ENCODE measurements at regions not wholly inside any gene's neighbourhood (a gene's known extent, or its start where the extent isn't known, plus 50 kb on each side); places are given as distances from the start of the nearest gene placed in this dataset.

- peaks cover 87% of the 10 kb centered on the region for H3K27me3 Mint-ChIP-seq (ENCODE audit: unreplicated experiment)
- TF ChIP-seq CTCF (IDR thresholded peaks at IDR 0.05; ENCODE audit: unreplicated experiment): no peak
- no peaks in the 10 kb centered on the region for H3K9me3 Mint-ChIP-seq (ENCODE audit: low read depth, unreplicated experiment)
- no TSS peak for BruUV-seq (replicated peaks)
- CTCF ChIA-PET: interaction anchor here (0.6 kb wide), 1 partner anchor 530 kb away, joined by 4 read pairs; no protein-coding TSS in a partner anchor
- no peaks in the 10 kb centered on the region for H3K36me3 Mint-ChIP-seq (ENCODE audit: insufficient read depth, unreplicated experiment)
- intact Hi-C loops (cut with micrococcal nuclease; ENCODE audit: unreplicated experiment): no loop called here
- H3K4me1 Mint-ChIP-seq (ENCODE audit: low read depth, unreplicated experiment): no peaks in the 10 kb centered on the region
- no peak overlapping the region for H3K4me3 Mint-ChIP-seq (ENCODE audit: low read depth, unreplicated experiment)
- H3K27ac Mint-ChIP-seq (ENCODE audit: unreplicated experiment): no peak overlapping the region
- DNase-seq: no peak
Observed at GRCh38 chr10:78559661-78560340, 509.0 kb upstream of the ZMIZ1 start.

- CTCF ChIA-PET: no interaction called here
- no peak for DNase-seq
- intact Hi-C loops (cut with micrococcal nuclease; ENCODE audit: unreplicated experiment): no loop called here
- H3K27me3 Mint-ChIP-seq (ENCODE audit: unreplicated experiment): peaks cover 87% of the 10 kb centered on the region
- no TSS peak for BruUV-seq (replicated peaks)
- no peak overlapping the region for H3K4me3 Mint-ChIP-seq (ENCODE audit: low read depth, unreplicated experiment)
- no peaks in the 10 kb centered on the region for H3K4me1 Mint-ChIP-seq (ENCODE audit: low read depth, unreplicated experiment)
- no peaks in the 10 kb centered on the region for H3K36me3 Mint-ChIP-seq (ENCODE audit: insufficient read depth, unreplicated experiment)
- no peak overlapping the region for H3K27ac Mint-ChIP-seq (ENCODE audit: unreplicated experiment)
- TF ChIP-seq CTCF (IDR thresholded peaks at IDR 0.05; ENCODE audit: unreplicated experiment): no peak
- H3K9me3 Mint-ChIP-seq (ENCODE audit: low read depth, unreplicated experiment): no peaks in the 10 kb centered on the region
Observed at GRCh38 chr10:78560341-78560688, 508.5 kb upstream of the ZMIZ1 start.

GRCh38 chr10:78563314-78563713 lies 505.5 kb upstream of the ZMIZ1 start:
- no TSS peak for BruUV-seq (replicated peaks)
- Mint-ChIP-seq H3K27ac (ENCODE audit: unreplicated experiment) (no peak overlapping the region), H3K4me3 (ENCODE audit: low read depth, unreplicated experiment) (no peak overlapping the region), H3K36me3 (ENCODE audit: insufficient read depth, unreplicated experiment) (no peaks in the 10 kb centered on the region), H3K4me1 (ENCODE audit: low read depth, unreplicated experiment) (no peaks in the 10 kb centered on the region), H3K9me3 (ENCODE audit: low read depth, unreplicated experiment) (no peaks in the 10 kb centered on the region), H3K27me3 (ENCODE audit: unreplicated experiment) (peaks cover 85% of the 10 kb centered on the region)
- no peak for TF ChIP-seq CTCF (IDR thresholded peaks at IDR 0.05; ENCODE audit: unreplicated experiment)
- DNase-seq: no peak
- CTCF ChIA-PET: no interaction called here
- intact Hi-C loops (cut with micrococcal nuclease; ENCODE audit: unreplicated experiment): no loop called here

- no peak for TF ChIP-seq CTCF (IDR thresholded peaks at IDR 0.05; ENCODE audit: unreplicated experiment)
- Mint-ChIP-seq H3K4me3 (ENCODE audit: low read depth, unreplicated experiment) (no peak overlapping the region), H3K36me3 (ENCODE audit: insufficient read depth, unreplicated experiment) (no peaks in the 10 kb centered on the region), H3K9me3 (ENCODE audit: low read depth, unreplicated experiment) (no peaks in the 10 kb centered on the region), H3K4me1 (ENCODE audit: low read depth, unreplicated experiment) (no peaks in the 10 kb centered on the region), H3K27ac (ENCODE audit: unreplicated experiment) (no peak overlapping the region), H3K27me3 (ENCODE audit: unreplicated experiment) (peaks cover 96% of the 10 kb centered on the region)
- intact Hi-C loops (cut with micrococcal nuclease; ENCODE audit: unreplicated experiment): no loop called here
- no peak for DNase-seq
- BruUV-seq (replicated peaks): no TSS peak
- CTCF ChIA-PET: no interaction called here
Observed at GRCh38 chr10:78565841-78566240, 502.9 kb upstream of the ZMIZ1 start.
